HEK293 (cell line): ENCODE measurements at regions not wholly inside any gene's neighbourhood (a gene's known extent, or its start where the extent isn't known, plus 50 kb on each side); places are given as distances from the start of the nearest gene placed in this dataset.

Experiments
- CTCF ChIP-seq: fragments of 450-650 bp; formaldehyde crosslinking; IDR thresholded peaks from 2 replicates; pipeline ENCODE4 v1.5.1; 2016; ENCODE audit warnings: missing biosample characterization, missing genetic modification characterization
- PRDM10 ChIP-seq: fragments of 450-650 bp; formaldehyde crosslinking; IDR thresholded peaks from 2 replicates; pipeline ENCODE4 v1.5.1; 2016; ENCODE audit warnings: missing biosample characterization, missing genetic modification characterization
- TCF7L2 ChIP-seq: IDR thresholded peaks from 2 replicates; pipeline ENCODE4 v1.6.1; 2011; ENCODE audit warnings: low read depth, mild to moderate bottlenecking, inconsistent platforms, low read length, moderate library complexity, borderline replicate concordance
- YY1 ChIP-seq: fragments of 450-650 bp; formaldehyde crosslinking; IDR thresholded peaks from 2 replicates; pipeline ENCODE4 v1.5.1; 2018; ENCODE audit warnings: missing biosample characterization, missing genetic modification characterization
- ZBTB21 ChIP-seq: fragments of 450-650 bp; formaldehyde crosslinking; IDR thresholded peaks from 2 replicates; pipeline ENCODE4 v1.5.1; 2017; ENCODE audit warnings: missing biosample characterization, missing genetic modification characterization
- ZBTB8A ChIP-seq: fragments of 450-650 bp; formaldehyde crosslinking; IDR thresholded peaks from 2 replicates; pipeline ENCODE4 v1.5.1; 2016; ENCODE audit warnings: missing biosample characterization, missing genetic modification characterization
- ZNF132 ChIP-seq: fragments of 450-650 bp; formaldehyde crosslinking; IDR thresholded peaks from 2 replicates; pipeline ENCODE4 v1.5.1; 2017; ENCODE audit warnings: missing biosample characterization, missing genetic modification characterization, borderline replicate concordance
- ZNF426 ChIP-seq: fragments of 450-650 bp; formaldehyde crosslinking; IDR thresholded peaks from 2 replicates; pipeline ENCODE4 v1.5.1; 2017; ENCODE audit warnings: missing biosample characterization, missing genetic modification characterization, mild to moderate bottlenecking, inconsistent platforms, moderate library complexity
- ZNF510 ChIP-seq: fragments of 450-650 bp; formaldehyde crosslinking; IDR thresholded peaks from 2 replicates; pipeline ENCODE4 v1.5.1; 2018; ENCODE audit warnings: mild to moderate bottlenecking, missing genetic modification characterization, missing biosample characterization; ENCODE audit not compliant: insufficient replicate concordance
- ZNF518A ChIP-seq: fragments of 450-650 bp; formaldehyde crosslinking; conservative IDR thresholded peaks from 2 replicates; pipeline ENCODE4 v1.5.1; 2016; ENCODE audit warnings: low read depth, missing biosample characterization, missing genetic modification characterization

- TF ChIP-seq ZNF510 (no peak), ZBTB8A (tag by site-specific recombination) (no peak), CTCF (tag by site-specific recombination) (no peak), PRDM10 (tag by site-specific recombination) (no peak), ZNF518A (no peak), TCF7L2 (no peak), ZNF132 (tag by site-specific recombination) (no peak), ZNF426 (tag by site-specific recombination) (no peak), ZBTB21 (tag by site-specific recombination) (no peak), YY1 (tag by site-specific recombination) (no peak)
Observed at GRCh38 chr3:168497183-168497582, 401.5 kb upstream of the GOLIM4 start.
